Right lobe of liver (tissue), 6 donors: ENCODE measurements at regions not wholly inside any gene's neighbourhood (a gene's known extent, or its start where the extent isn't known, plus 50 kb on each side); places are given as distances from the start of the nearest gene placed in this dataset.
A peak's percentile ranks its signal among the peaks of the same experiment; 100 is the strongest.
"Not testable (repeated sequence)": the region's sequence is repeated elsewhere in the genome, so short reads cannot be mapped to it uniquely, and the experiment has no call there.

Source experiments
- ATAC-seq, 4 donors: fragments of 200-7000 bp; cut with Tn5 transposase; one replicate each; pipeline ENCODE4 v1.9.1; 2020; ENCODE audit warnings: mild to moderate bottlenecking in 4 of 4, moderate library complexity in 4 of 4
- DNase-seq, 3 donors: peaks; one replicate each; pipeline ENCODE4 v3.0.0-alpha.2; 2020
- H3K27ac ChIP-seq, 3 donors: fragments of 200-600 bp; one replicate each; pipeline ENCODE4 v1.8.0; 2022
- H3K27me3 ChIP-seq, 2 donors: fragments of 200-600 bp; one replicate each; pipeline ENCODE4 v1.8.0; 2022
- H3K36me3 ChIP-seq, 4 donors: fragments of 200-600 bp; sonication (generic) in 1 of 4; one replicate each; pipeline versions ENCODE4 v1.5.1 to v1.8.0; 2017 to 2022; ENCODE audit warnings: control low read depth in 1 of 4
- H3K4me1 ChIP-seq, 4 donors: fragments of 200-600 bp; sonication (generic) in 1 of 4; one replicate each; pipeline versions ENCODE4 v1.5.1 to v1.8.0; 2017 to 2022; ENCODE audit warnings: control low read depth in 1 of 4
- H3K4me3 ChIP-seq, 3 donors: fragments of 200-600 bp; one replicate each; pipeline ENCODE4 v1.8.0; 2022
- H3K9me3 ChIP-seq, 4 donors: fragments of 200-600 bp; sonication (generic) in 1 of 4; one replicate each; pipeline versions ENCODE4 v1.5.1 to v1.8.0; 2017 to 2022; ENCODE audit warnings: control low read depth in 1 of 4
- WGBS: methylation state at CpG from one replicate; pipeline ENCODE4 v1.1.6; 2018; ENCODE audit warnings: low coverage, low lambda C conversion rate; ENCODE audit not compliant: insufficient coverage; ENCODE audit errors: missing lambda C conversion rate; 5-methylcytosine and 5-hydroxymethylcytosine counted together
- intact Hi-C, 2 donors: fragments of 100-400 bp; cut with DNase I; formaldehyde crosslinking; loops; one replicate each; pipeline versions ENCODE4 v1.11.2 to v1.14.1; 2022
- donor health status: DM: no; HTN: yes; CAD: no.
- donor health status: DM: no; HTN: no; CAD: no.
- donor health status: DM: no; HTN: no; CAD: no.
- donor health status: DM: no; HTN: yes; CAD: no.
- donor health status: DM: no; HTN: yes; CAD: no.

DNA sequence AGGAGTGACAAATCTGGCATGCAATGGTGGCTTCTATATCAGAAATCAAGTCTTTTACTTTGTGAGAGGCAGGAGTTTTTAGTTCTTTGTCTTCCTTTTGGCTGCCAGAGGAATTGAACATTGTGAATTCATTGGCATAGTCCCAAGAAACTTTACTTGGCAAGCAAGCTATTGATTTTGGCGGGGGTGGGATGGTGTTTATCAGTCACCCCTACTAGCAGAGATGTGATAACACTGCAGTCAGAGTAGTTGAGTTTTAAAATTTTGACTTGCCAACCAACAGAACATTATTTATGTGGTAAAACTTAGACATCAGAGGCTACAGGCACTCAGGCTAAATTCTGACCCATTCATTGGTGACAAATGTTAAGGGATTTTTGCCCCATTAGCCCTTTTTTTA is 129.2 kb downstream of the FAM72B start:
- DNase-seq, intact Hi-C loops: not testable (repeated sequence)
- WGBS = 17% methylated on average over 1 of the region's 1 CpG

DNA sequence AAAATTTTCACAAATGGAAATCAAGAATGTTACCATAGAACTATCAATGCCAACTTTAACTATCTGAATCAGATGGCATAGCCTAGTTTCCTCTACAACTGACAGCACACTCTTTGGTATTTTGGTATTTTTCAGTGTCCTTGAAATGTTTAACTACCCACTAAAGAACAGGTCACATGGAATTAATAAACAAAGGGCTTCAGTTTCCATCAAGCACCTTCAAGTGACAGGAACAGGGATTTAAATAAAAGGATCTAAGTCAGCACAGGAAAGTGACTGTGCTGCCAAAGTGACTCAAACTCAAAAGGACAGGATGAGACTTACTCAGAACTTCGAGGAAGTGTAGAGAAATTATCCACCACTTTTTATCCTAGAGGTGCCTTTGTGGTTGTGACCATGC is 117.2 kb downstream of the FAM72B start:
- H3K27me3 ChIP-seq, H3K9me3 ChIP-seq, H3K36me3 ChIP-seq, DNase-seq, ATAC-seq, H3K4me1 ChIP-seq, H3K27ac ChIP-seq, H3K4me3 ChIP-seq, intact Hi-C loops: not testable (repeated sequence)
- no CpG with 5 or more reads among the region's 1 CpG for WGBS

More for the DNA sequence above, 129.2 kb downstream of the FAM72B start:
- peak; percentile 64 to 87 (median 66) for ATAC-seq
- H3K9me3 ChIP-seq, H3K4me1 ChIP-seq, H3K36me3 ChIP-seq, H3K4me3 ChIP-seq, H3K27ac ChIP-seq, H3K27me3 ChIP-seq: not testable (repeated sequence)

DNA sequence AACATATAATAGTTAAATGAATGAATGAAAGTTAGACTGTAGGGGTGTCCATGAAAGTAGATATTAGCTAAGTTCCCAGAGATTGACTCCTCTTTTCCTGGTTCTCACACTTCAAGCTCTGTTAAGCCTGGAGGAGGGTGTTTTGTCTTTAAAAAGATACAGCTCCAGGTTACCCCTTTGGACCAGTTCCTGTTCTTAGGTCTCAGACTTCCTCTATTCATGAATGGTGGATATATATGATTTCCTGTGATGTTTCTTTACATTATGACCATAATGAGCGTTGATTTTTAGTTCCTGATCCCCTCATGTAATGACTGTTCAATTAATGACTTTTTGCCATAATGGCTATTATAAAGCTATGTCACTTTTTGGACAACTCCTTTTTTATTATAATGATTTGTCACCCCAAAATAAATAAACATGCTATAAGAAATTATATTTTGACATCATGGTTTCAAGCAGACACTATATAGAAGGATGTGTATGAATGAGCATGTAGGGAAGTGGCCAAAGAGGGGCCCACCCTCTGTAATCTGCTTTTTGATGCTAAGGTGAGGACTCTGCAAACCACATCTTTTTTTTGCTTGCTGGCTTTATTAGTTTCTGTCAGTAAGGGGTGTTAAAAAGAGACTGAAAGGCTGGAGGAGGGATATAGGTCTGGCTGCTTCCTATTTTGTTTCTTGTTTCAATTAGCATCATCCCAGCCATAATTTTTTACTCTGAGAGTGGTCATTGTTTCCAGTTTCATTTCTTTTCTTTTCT is 115.2 kb downstream of the FAM72B start:
- H3K27me3 ChIP-seq, ATAC-seq, H3K36me3 ChIP-seq, H3K4me3 ChIP-seq, DNase-seq, H3K9me3 ChIP-seq, H3K4me1 ChIP-seq, intact Hi-C loops, H3K27ac ChIP-seq: not testable (repeated sequence)
- no CpG with 5 or more reads among the region's 1 CpG for WGBS

DNA sequence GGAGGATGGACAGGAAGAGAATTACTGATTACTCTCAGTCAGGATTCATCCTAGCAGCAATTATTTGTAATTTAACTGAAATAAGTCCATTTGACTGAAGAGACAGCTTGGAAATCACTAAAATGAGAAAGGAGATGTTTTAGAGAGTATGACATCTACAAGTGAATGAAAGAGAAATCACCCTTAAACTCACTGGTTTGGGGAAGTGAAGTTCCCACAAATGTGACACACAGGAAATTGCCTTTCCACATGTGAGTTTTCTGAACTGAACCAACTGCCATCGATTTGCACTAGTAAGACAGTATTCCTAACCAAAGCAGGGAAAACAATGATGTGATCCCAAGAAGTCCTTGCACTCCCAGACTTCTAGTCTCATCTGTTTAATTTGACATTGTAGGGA is 110.3 kb downstream of the FAM72B start:
- peak in 2 of 4 donors; percentile 50 to 55 for ATAC-seq
- intact Hi-C loops, H3K4me1 ChIP-seq, DNase-seq, H3K27me3 ChIP-seq, H3K27ac ChIP-seq, H3K36me3 ChIP-seq, H3K9me3 ChIP-seq, H3K4me3 ChIP-seq: not testable (repeated sequence)
- no CpG with 5 or more reads among the region's 1 CpG for WGBS

DNA sequence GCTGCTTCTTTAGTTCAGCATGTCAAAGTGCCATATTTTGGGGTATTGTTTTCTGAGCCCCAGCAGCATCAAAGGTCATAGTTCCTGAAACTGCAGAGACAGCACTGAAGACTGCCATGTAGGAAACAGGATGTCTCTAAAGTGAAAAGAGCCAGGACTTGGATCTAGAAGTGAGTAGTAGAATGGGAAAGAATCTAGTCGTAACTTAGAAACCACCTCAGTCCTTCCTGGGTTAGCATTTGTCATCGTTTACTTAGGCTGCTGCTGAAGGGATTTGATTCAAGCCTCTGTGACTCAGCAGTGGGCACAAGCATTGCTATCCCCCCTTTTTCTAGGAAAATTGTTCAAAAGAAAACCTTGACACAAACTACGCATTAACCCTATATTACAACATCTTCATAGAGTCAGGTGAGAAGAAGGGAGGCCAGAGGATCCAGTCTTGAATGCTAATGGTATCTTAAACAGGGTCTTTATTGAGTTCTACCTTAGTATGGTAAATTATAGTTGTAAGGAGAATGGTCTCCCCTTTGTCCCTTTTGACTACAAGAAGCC is 108.8 kb downstream of the FAM72B start:
- H3K36me3 ChIP-seq, H3K9me3 ChIP-seq, H3K27ac ChIP-seq, intact Hi-C loops, H3K27me3 ChIP-seq, H3K4me3 ChIP-seq, DNase-seq, H3K4me1 ChIP-seq: not testable (repeated sequence)
- 60% methylated on average over 1 of the region's 3 CpGs for WGBS
- ATAC-seq = peak in 1 of 4 donors; percentile 23

DNA sequence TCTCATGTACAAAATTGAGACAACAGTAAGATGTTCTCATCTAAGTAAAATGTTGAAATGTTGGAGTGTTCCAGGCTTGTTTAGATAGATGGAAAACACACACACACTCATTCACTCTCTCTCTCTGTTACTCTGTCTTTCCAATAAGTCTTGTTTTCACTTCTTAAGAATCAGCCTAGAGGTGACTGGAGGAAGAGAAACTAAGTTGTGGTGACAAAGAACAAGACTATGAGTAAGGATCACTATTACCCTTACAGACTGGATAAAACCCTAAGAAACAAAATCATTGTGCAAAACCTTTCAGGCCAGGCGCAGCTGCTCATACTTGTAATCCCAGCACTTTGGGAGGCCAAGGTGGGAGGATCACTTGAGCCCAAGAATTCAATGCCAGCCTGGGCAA is 107.5 kb downstream of the FAM72B start:
- H3K4me3 ChIP-seq, DNase-seq, H3K27me3 ChIP-seq, H3K9me3 ChIP-seq, H3K4me1 ChIP-seq, H3K36me3 ChIP-seq, H3K27ac ChIP-seq, intact Hi-C loops: not testable (repeated sequence)
- peak in 2 of 4 donors; percentile 55 to 72 for ATAC-seq
- no CpG with 5 or more reads among the region's 1 CpG for WGBS

DNA sequence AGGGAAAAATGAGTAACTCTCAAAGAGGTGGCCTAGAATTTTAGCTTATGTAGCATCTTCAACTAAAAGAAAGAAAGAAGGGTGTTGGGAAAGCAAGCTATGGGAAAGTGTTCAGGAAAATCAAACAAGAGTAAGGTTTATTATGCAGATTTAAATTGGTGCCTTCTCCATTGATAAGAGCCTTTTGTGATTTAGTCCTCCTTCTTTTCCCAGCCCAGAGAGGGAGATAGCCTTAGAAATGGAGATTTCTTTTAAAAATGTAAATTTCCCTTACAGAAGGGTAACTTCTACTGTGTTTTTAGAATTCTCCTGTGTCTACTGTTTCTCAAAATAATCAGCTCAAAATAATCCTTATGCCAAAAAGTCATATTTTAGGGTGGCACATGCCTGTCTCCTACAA is 104.5 kb downstream of the FAM72B start:
- H3K4me1 ChIP-seq, H3K27me3 ChIP-seq, H3K27ac ChIP-seq, intact Hi-C loops, ATAC-seq, H3K36me3 ChIP-seq, H3K9me3 ChIP-seq, H3K4me3 ChIP-seq, DNase-seq: not testable (repeated sequence)

DNA sequence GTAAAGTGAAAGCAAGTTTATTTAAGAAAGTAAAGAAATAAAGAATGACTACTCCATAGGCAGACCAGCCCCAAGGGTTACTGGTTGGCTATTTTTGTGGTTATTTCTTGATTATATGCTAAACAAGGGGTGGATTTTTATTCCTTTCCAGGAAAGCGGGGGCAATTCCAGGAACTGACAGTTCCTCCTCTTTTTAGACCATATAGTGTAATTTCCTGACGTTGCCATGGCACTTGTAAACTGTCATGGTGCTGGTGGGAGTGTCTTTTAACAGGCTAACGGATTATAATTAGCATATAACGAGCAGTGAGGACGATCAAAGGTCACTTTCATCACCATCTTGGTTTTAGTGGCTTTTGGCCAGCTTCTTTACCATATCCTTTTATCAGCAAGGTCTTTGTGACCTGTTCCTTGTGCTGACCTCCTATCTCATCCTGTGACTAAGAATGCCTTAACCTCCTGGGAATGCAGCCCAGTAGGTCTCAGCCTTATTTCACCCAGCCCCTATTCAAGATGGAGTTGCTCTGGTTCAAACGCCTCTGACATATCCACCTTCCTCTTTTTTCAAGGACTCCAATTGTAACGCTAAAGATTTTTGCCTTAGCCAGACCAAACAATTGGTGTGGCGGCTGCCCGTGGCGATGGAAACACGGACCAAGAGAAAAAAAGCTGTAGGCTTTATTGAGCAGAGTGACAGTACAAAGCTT is 103.8 kb downstream of the FAM72B start:
- H3K4me1 ChIP-seq, H3K4me3 ChIP-seq, H3K36me3 ChIP-seq, H3K27me3 ChIP-seq, intact Hi-C loops, DNase-seq, H3K27ac ChIP-seq, H3K9me3 ChIP-seq: not testable (repeated sequence)
- peak in 1 of 4 donors; percentile 40 for ATAC-seq
- WGBS = 15% methylated on average over 11 of the region's 11 CpGs

DNA sequence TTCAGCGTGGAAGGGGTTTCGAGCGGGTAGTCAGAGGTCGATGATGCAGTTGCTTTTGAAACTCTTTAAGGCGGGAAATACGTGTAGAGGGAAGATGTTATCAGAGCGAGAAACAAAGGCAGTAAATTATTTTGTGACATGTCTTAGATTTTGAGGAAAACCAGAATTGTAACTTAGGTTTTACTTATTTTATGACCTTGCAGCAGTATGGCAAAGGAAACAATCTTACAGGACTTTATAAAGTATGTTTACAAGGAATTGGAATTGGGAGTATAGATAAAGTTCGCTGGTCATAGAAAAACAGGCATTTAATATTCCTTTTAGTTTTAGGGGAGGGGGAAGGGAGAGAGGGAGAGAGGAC is 103.3 kb downstream of the FAM72B start:
- H3K36me3 ChIP-seq, H3K4me1 ChIP-seq, H3K27ac ChIP-seq, H3K4me3 ChIP-seq, intact Hi-C loops, H3K9me3 ChIP-seq, DNase-seq, ATAC-seq, H3K27me3 ChIP-seq: not testable (repeated sequence)
- no CpG with 5 or more reads among the region's 8 CpGs for WGBS

DNA sequence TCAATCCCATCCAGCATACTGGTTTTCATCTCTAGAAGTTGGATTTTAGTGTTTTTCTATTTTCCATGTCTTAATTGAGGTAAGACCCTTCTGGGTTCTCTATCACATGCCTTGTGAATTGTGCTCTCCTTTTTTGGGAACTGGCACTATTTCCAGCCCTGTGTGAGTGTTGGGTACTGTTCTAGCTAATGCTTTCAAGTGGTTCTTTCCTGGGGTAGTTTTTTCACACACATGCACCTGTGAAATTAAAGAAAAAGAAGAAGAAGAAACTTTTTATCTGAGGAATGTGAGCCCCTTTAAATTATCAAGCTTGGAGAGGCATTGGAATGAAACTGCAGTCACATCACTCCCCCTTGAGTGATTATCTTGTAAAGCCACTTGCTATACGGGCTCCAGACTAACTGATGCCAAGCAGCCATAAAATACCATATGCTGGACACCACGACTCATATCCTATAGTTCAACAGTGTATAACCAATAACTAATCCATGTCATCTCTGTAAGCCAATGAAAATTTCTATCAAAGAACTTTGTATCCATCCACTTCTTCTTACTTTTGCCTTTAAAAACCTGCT is 102.4 kb downstream of the FAM72B start:
- ATAC-seq, DNase-seq, intact Hi-C loops, H3K9me3 ChIP-seq, H3K27me3 ChIP-seq, H3K27ac ChIP-seq, H3K4me1 ChIP-seq, H3K36me3 ChIP-seq, H3K4me3 ChIP-seq: not testable (repeated sequence)
- no CpG with 5 or more reads among the region's 2 CpGs for WGBS

DNA sequence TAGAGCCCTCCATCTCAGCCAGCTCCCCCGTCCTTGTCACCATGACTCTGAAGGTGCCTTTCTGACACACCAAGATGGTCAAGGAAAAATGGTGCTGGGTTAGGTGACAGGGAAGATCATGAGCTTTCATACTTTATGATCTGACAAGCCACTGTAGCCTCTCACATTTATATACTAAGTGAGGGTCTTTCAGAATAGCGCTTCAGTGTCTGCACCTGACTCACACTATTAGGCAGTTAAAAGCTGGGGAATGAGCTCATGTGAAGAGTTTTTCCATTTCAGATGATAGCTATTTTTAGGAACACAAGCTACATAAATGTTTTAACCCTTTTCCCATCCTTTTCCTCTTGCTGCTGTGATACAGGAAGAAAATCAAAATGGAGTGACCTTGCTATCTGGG is 101.1 kb downstream of the FAM72B start:
- intact Hi-C loops, H3K4me3 ChIP-seq, DNase-seq, ATAC-seq, H3K9me3 ChIP-seq, H3K27ac ChIP-seq, H3K36me3 ChIP-seq, H3K27me3 ChIP-seq, H3K4me1 ChIP-seq: not testable (repeated sequence)
- WGBS = 25% methylated on average over 1 of the region's 2 CpGs
